Hematopoietic multipotent progenitor cell treated with erythropoietin and hydrocortisone succinate and interleukin-3 and kit ligand, for 4 days (in vitro differentiated cells): ENCODE measurements at regions not wholly inside any gene's neighbourhood (a gene's known extent, or its start where the extent isn't known, plus 50 kb on each side); places are given as distances from the start of the nearest gene placed in this dataset.

ENCODE experiments used
- DNase-seq: peaks from one replicate; pipeline ENCODE4 v3.0.0-alpha.2; 2015

- DNase-seq, result no peak
Measured at GRCh38 chr7:16051561-16052255, 365.2 kb upstream of the MEOX2 start.

- no peak for DNase-seq
Measured at GRCh38 chr7:16046041-16046440, 359.6 kb upstream of the MEOX2 start.

- no peak for DNase-seq
Measured at GRCh38 chr7:16045296-16045695, 358.8 kb upstream of the MEOX2 start.

- DNase-seq, result no peak
Measured at GRCh38 chr7:16044645-16045044, 358.2 kb upstream of the MEOX2 start.

- DNase-seq, result no peak
Measured at GRCh38 chr7:16040346-16040745, 353.9 kb upstream of the MEOX2 start.

- no peak for DNase-seq
Measured at GRCh38 chr7:16038906-16039305, 352.4 kb upstream of the MEOX2 start.

GRCh38 chr7:16035392-16035791, 348.9 kb upstream of the MEOX2 start:
- DNase-seq, result no peak

GRCh38 chr7:16034866-16035265, 348.4 kb upstream of the MEOX2 start:
- DNase-seq, result no peak

- DNase-seq, result no peak
Measured at GRCh38 chr7:16034353-16034752, 347.9 kb upstream of the MEOX2 start.

GRCh38 chr7:16033233-16033632, 346.8 kb upstream of the MEOX2 start:
- no peak for DNase-seq

- no peak for DNase-seq
Measured at GRCh38 chr7:16028636-16029035, 342.2 kb upstream of the MEOX2 start.

GRCh38 chr7:16028103-16028502, 341.6 kb upstream of the MEOX2 start:
- peak; percentile 15 for DNase-seq

- DNase-seq, result no peak
Measured at GRCh38 chr7:16027396-16027795, 340.9 kb upstream of the MEOX2 start.

GRCh38 chr7:16026253-16027020, 340.0 kb upstream of the MEOX2 start:
- no peak for DNase-seq

GRCh38 chr7:16025696-16026095, 339.2 kb upstream of the MEOX2 start:
- no peak for DNase-seq

GRCh38 chr7:16023503-16023902, 337.0 kb upstream of the MEOX2 start:
- DNase-seq, result no peak

GRCh38 chr7:16023046-16023445, 336.6 kb upstream of the MEOX2 start:
- no peak for DNase-seq

GRCh38 chr7:16021851-16022250, 335.4 kb upstream of the MEOX2 start:
- DNase-seq, result no peak

GRCh38 chr7:16015981-16016380, 329.5 kb upstream of the MEOX2 start:
- DNase-seq, result no peak

GRCh38 chr7:16014031-16014430, 327.5 kb upstream of the MEOX2 start:
- DNase-seq, result no peak

- DNase-seq, result no peak
Measured at GRCh38 chr7:16007911-16008310, 321.4 kb upstream of the MEOX2 start.

- DNase-seq, result no peak
Measured at GRCh38 chr7:16004702-16005101, 318.2 kb upstream of the MEOX2 start.

- no peak for DNase-seq
Measured at GRCh38 chr7:16001477-16001876, 315.0 kb upstream of the MEOX2 start.

GRCh38 chr7:15998617-15999016, 312.1 kb upstream of the MEOX2 start:
- no peak for DNase-seq

- no peak for DNase-seq
Measured at GRCh38 chr7:15995027-15995426, 308.5 kb upstream of the MEOX2 start.
